Right atrium auricular region (tissue), 2 donors: ENCODE measurements at regions not wholly inside any gene's neighbourhood (a gene's known extent, or its start where the extent isn't known, plus 50 kb on each side); places are given as distances from the start of the nearest gene placed in this dataset.

Experiments used
- DNase-seq: peaks from one replicate; pipeline ENCODE4 v3.0.0-alpha.2; 2019; ENCODE audit warnings: low spot score
- H3K27ac ChIP-seq, 2 donors: fragments of 200-600 bp; sonication (generic); 1 replicate in 1 of 2; 2 replicates in 1 of 2; pipeline ENCODE4 v1.5.1; 2016 to 2019
- H3K27me3 ChIP-seq, 2 donors: fragments of 200-600 bp; sonication (generic); one replicate each; pipeline versions ENCODE4 v1.5.1 to v1.6.0; 2017 to 2019
- H3K36me3 ChIP-seq: fragments of 200-600 bp; sonication (generic); one replicate; pipeline ENCODE4 v1.5.1; 2016
- H3K4me1 ChIP-seq, 2 donors: fragments of 200-600 bp; sonication (generic); one replicate each; pipeline versions ENCODE4 v1.5.1 to v1.6.0; 2017 to 2019
- H3K4me3 ChIP-seq, 2 donors: fragments of 200-600 bp; sonication (generic); 1 replicate in 1 of 2; 2 replicates in 1 of 2; pipeline ENCODE4 v1.5.1; 2017 to 2019; ENCODE audit warnings: mild to moderate bottlenecking in 1 of 2, moderate library complexity in 1 of 2
- H3K9me3 ChIP-seq, 2 donors: fragments of 200-600 bp; sonication (generic); one replicate each; pipeline ENCODE4 v1.5.1; 2019
- CTCF ChIP-seq, 2 donors: fragments of 200-600 bp; sonication (generic); IDR thresholded peaks; one replicate each; pipeline ENCODE4 v1.5.1; 2019; ENCODE audit warnings: antibody characterized with exemption in 2 of 2

- TF ChIP-seq CTCF (IDR thresholded peaks at IDR 0.05), result no peak
- DNase-seq, result no peak
- H3K4me1 ChIP-seq, result no peaks in the 10 kb centered on the region
- no peaks in the 10 kb centered on the region for H3K9me3 ChIP-seq
- no peaks in the 10 kb centered on the region for H3K36me3 ChIP-seq
- no peak overlapping the region for H3K27ac ChIP-seq
- no peaks in the 10 kb centered on the region for H3K27me3 ChIP-seq
- no peak overlapping the region for H3K4me3 ChIP-seq
Observed at GRCh38 chr9:26605367-26605766, 287.2 kb downstream of the CAAP1 start.

GRCh38 chr9:26604076-26604662 lies 288.4 kb downstream of the CAAP1 start:
- no peak for DNase-seq
- no peaks in the 10 kb centered on the region for H3K27me3 ChIP-seq
- TF ChIP-seq CTCF (IDR thresholded peaks at IDR 0.05), result no peak
- no peaks in the 10 kb centered on the region for H3K4me1 ChIP-seq
- no peak overlapping the region for H3K4me3 ChIP-seq
- no peaks in the 10 kb centered on the region for H3K36me3 ChIP-seq
- H3K27ac ChIP-seq, result no peak overlapping the region
- no peaks in the 10 kb centered on the region for H3K9me3 ChIP-seq

GRCh38 chr9:26603617-26604016 lies 289.0 kb downstream of the CAAP1 start:
- Histone ChIP-seq H3K9me3 (no peaks in the 10 kb centered on the region), H3K4me3 (no peak overlapping the region), H3K4me1 (no peaks in the 10 kb centered on the region), H3K36me3 (no peaks in the 10 kb centered on the region), H3K27ac (no peak overlapping the region), H3K27me3 (no peaks in the 10 kb centered on the region)
- DNase-seq, result no peak
- TF ChIP-seq CTCF (IDR thresholded peaks at IDR 0.05), result no peak

GRCh38 chr9:26597542-26598149 lies 295.0 kb downstream of the CAAP1 start:
- H3K36me3 ChIP-seq, result no peaks in the 10 kb centered on the region
- no peak overlapping the region for H3K27ac ChIP-seq
- TF ChIP-seq CTCF (IDR thresholded peaks at IDR 0.05), result no peak
- H3K4me1 ChIP-seq, result no peaks in the 10 kb centered on the region
- H3K27me3 ChIP-seq, result no peaks in the 10 kb centered on the region
- no peaks in the 10 kb centered on the region for H3K9me3 ChIP-seq
- DNase-seq, result no peak
- no peak overlapping the region for H3K4me3 ChIP-seq

GRCh38 chr9:26579056-26579455 lies 313.5 kb downstream of the CAAP1 start:
- Histone ChIP-seq H3K27me3 (no peaks in the 10 kb centered on the region), H3K4me1 (no peaks in the 10 kb centered on the region), H3K27ac (no peak overlapping the region), H3K4me3 (no peak overlapping the region), H3K9me3 (no peaks in the 10 kb centered on the region), H3K36me3 (no peaks in the 10 kb centered on the region)
- no peak for TF ChIP-seq CTCF (IDR thresholded peaks at IDR 0.05)
- DNase-seq, result no peak
